HG03135 (cell line): ENCODE measurements at regions not wholly inside any gene's neighbourhood (a gene's known extent, or its start where the extent isn't known, plus 50 kb on each side); places are given as distances from the start of the nearest gene placed in this dataset.
"Not testable (repeated sequence)": the region's sequence is repeated elsewhere in the genome, so short reads cannot be mapped to it uniquely, and the experiment has no call there.

Source experiments
- ATAC-seq: cut with Tn5 transposase; IDR thresholded peaks from one replicate; pipeline ENCODE4 v1.9.1; 2021; ENCODE audit warnings: mild to moderate bottlenecking, moderate library complexity; ENCODE audit not compliant: unreplicated experiment

DNA sequence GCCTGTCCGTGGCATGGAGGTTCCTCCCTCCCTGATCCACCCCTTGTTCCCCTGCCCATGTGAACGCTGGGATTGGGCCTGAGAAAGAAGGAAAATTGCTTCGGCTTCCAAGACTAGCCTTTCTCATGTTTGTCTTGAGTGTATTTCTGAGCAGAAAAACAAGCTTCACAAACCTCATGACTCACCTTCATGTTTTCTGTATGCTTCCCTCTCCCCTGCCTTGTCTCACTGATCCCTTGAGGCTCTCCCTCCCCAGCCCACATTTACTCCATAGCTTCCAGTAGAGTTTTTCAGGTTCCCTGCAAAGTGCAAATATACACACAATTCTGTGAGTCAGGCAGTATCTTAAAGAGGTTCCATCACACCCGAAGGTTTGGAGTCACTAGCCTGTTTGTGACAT lies 572.4 kb downstream of the UQCRFS1 start:
- no peak for ATAC-seq

GRCh38 chr19:28638445-28638844 lies 574.5 kb downstream of the UQCRFS1 start:
- no peak for ATAC-seq

DNA sequence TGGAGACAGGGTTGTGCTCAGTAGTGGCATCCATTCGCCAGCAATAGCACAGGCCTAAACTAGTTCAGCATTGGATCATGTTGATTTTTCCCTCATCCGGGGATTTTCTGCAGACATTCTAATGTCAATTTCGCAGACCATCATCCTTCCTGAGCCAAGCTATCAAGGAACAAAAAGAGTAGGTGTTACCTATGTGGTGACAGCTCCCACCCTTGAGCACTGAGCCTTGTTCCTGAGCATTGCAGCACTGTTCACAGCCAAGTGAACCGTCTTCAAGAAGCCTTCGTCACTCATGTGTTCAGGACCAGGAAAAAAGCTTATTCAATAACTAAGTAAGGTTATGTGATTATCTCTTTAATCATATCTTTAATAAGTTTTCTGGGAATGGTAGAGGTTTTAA lies 576.2 kb downstream of the UQCRFS1 start:
- no peak for ATAC-seq

- no peak for ATAC-seq
These were observed 576.8 kb downstream of the UQCRFS1 start for GRCh38 chr19:28636016-28636629.

DNA sequence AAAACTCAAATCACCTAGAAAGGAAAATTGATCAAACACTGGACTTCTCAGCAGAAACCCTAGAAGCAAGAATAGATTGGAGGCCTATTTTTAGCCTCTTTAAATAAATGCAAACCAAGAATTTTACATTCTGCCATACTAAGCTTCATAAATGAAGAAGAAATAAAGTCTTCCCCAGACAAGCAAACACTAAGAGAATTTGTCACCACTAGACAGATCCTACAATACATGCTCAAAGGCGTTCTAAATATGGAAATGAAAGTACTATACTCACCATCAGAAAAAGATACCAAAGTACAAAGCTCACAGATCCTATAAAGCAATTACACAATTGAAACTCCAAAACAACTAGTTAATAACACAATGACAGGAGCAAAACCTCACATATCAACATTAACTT lies 578.1 kb downstream of the UQCRFS1 start:
- ATAC-seq = no peak

DNA sequence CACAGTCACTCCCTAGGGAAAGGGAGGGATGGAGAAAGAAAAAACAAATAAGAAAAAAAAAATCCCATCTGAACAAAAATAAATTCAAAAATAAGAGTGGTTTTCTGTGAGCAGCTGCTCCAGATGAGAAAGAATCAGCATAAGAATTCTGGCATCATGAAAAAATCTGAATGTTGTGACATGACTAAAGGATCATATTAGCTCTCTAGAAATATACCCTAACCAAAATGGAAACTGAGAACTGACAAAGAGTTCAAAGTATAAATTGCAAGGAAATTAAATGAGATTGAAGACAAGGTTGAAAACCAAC lies 579.0 kb downstream of the UQCRFS1 start:
- ATAC-seq = no peak

DNA sequence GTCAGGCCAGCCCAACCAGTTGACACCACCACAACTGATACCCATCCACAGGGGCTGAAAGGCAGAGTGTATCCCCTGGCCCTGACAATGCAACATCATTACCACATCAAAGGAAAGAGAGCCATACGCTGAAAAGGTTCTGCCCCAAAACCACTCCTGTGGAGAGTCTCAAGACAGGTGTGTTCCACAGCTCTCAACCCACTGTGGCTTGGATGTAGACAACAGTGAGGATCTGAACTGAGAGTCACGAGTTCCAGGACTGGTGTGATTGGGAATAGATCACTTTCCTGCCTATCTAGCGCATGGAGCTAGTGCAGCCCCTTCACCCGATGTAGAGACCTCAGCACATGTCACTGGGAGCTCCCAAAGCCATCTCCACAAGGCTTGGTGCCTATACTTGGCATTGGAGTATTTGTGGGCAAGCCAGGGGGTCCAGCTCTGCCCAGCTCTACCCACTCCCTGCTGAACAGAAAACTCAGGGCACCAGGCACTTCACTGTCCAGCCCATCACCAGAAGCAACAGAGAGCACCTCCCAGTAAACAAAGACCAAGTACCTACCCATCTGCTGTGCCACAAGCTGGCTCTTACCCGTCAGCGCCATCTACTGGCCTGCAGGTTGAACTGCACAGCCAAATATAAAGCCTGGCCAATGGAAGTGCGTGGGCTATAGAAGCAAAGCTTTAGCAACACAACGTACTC lies 579.5 kb downstream of the UQCRFS1 start:
- ATAC-seq = no peak

GRCh38 chr19:28632371-28633080 lies 580.4 kb downstream of the UQCRFS1 start:
- ATAC-seq = no peak

DNA sequence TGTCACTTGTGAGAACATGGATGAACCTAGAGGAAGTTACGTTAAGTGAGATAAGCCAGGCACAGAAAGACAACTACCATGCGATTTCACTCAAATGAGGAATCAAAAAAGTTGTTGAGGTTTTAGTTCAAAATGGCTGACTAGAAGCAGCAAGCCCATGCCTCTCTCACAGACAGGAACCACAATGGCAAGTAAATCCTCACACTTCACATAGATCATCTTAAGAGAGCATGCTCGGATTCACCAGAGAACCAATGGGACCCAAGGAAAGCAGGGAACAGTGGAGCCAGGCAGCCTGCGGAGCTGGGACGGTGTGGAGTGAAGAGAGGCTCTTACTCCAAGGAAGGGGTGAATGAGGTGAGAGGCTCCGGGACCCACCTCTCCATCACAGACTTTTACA lies 581.0 kb downstream of the UQCRFS1 start:
- no peak for ATAC-seq

GRCh38 chr19:28627669-28628068 lies 585.3 kb downstream of the UQCRFS1 start:
- ATAC-seq = no peak

GRCh38 chr19:28626407-28626806 lies 586.5 kb downstream of the UQCRFS1 start:
- not testable (repeated sequence) for ATAC-seq

DNA sequence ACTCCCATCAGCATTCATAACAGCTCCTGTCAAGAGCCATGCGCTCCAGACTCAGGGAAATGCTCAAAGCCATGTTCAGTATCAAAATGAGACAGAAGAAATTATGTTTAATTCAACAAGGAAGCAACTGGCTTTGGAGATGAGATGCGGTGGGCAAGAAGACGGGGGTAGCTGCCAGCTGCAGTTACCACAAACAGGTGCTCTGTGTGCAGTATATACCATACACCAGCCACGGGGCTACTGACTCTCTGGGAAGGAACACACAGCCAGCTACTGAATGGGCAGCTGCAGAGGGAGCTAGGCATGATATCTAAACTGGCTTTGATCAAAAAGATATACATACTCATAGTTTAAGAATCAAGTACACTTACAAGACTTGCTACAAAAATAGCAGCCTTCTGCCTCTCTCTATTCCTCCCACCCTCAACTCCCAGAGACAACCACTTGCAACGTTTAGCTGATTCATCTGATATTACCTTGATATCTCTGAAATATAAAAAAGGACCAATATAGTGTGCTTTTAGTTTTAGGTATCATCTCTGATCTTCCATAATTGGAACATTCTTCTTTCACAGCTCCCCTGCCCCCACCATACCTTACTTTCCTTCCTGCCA lies 593.0 kb downstream of the UQCRFS1 start:
- ATAC-seq = no peak

DNA sequence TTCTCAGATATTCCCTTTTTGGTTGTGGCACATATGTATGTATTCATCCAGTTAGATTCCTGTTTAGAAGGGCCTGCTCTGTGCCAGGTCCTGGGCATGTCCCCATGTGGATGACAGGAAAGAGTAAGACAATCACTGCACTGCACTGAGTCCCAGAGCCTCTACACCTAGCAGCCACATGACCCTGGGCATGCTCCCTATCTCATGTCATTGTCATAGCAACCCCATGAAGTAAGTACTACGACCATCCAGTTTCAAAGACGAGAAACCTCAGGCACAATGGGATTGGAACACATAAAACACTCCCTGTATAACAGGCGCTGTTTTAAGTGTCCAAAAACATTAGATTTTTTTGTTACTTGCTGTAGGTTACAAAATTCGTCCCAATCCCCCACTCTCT lies 594.4 kb downstream of the UQCRFS1 start:
- no peak for ATAC-seq

GRCh38 chr19:28615966-28616365 lies 597.0 kb downstream of the UQCRFS1 start:
- ATAC-seq = no peak

DNA sequence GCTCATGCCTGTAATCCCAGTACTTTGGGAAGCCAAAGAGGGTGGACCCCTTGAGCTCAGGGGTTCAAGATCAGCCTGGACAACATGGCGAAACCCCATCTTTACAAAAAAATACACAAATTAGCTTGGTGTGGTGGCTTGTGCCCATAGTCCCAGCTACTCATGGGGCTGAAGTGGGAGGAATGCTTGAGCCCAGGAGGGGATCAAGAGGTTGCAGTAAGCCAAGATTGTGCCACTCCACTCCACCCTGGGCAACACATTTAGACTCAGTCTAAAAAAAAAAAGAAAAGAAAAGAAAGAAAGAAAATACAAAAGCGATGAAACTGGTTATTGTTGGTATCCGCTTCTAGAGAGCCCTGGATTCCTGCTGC lies 597.4 kb downstream of the UQCRFS1 start:
- ATAC-seq = no peak

- ATAC-seq = no peak
These were observed 598.1 kb downstream of the UQCRFS1 start for GRCh38 chr19:28614634-28615545.

DNA sequence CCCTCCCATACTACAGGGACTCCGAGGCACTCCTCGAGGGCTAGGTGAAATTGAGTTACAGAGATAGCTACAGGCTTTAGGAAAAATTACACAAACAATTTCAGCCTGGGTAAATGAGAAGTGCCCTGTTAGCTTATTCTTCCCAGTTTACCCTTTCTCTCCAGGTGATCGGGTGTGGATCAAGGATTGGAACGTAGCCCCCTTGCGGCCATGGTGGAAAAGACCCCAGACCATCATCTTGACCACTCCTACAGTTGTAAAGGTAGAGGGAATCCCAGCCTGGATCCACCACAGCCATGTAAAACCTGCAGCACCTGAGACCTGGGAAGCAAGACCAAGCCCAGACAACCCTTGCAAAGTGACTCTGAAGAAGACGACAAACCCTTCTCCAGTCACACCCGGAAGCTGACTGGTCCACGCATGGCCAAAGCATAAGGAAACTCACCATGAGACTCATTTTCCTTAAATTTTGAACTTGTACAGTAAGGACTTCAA lies 600.6 kb downstream of the UQCRFS1 start:
- ATAC-seq = no peak

DNA sequence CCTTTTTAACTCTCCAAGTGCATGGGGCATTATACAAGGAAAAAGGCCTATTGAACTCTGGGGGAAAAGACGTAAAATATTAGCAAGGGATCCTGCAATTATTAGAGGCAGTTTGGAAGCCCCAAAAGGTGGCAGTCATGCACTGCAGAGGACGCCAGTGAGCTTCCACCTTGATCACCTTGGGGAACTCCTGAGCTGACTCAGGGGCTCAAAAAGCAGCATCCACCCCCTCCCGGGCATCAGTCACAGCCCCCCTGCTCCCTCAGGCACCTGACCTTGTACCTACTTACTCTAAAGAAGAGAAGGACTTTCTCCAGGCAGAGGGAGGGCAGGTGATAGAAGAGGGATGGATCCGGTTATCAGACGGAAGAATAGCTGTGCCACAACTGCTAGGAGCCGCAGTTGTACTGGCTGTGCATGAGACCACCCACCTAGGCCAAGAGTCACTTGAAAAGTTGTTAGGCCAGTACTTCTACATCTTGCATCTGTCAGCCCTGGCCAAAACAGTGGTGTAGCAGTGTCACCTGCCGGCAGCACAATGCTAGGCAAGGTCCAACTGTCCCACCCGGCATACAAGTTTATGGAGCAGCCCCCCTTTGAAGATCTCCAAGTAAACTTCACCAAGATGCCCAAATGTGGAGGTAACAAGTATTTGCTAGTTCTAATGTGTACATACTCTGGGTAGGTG lies 601.6 kb downstream of the UQCRFS1 start:
- ATAC-seq = not testable (repeated sequence)

DNA sequence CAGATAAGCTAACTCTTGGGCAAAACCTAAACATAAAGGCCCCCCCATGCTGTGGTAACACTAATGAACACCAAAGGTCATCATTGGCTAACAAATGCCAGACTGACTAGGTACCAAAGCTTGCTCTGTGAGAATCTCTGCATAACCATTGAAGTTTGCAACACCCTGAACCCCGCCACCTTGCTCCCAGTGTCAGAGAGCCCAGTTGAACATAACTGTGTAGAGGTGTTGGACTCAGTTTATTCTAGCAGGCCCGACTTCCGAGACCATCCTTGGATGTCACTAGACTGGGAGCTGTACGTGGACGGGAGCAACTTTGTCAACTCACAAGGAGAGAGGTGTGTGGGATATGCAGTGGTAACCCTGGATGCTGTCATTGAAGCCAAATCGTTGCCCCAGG lies 602.2 kb downstream of the UQCRFS1 start:
- no peak for ATAC-seq

- ATAC-seq = no peak
These were observed 603.0 kb downstream of the UQCRFS1 start for GRCh38 chr19:28609944-28610343.
